ENCODE measurements at regions not wholly inside any gene's neighbourhood (a gene's known extent, or its start where the extent isn't known, plus 50 kb on each side); places are given as distances from the start of the nearest gene placed in this dataset.

DNA sequence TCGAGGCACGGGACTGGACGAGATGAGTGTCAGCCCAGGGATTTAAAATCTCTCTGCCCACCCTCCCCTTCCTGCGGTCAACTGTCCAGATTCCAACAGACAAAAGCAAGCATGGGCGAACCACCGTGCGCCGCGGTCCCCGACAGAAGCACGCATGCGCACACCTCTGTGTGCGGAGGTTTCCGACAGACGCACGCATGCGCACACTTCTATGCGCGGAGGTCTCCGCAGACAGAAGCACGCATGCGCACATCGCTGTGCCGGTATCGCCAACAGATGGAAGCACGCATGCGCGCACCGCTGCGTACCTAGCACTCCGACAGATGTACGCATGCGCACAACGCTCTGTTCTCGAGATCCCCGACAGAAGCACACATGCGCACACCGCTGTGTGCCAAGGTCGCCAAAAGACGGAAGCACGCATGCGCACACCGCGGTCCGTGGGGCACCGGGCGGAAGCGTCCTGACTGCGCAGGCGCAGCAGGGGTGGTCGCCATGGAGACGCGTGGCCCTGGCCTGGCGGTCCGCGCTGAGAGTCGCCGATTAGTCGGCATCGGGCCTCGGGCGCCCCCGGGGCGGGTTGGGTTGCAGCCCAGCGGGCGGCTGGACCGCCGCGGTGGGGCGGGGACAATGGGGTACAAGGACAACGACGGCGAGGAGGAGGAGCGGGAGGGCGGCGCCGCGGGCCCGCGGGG, 57.4 kb upstream of the RPH3AL start:
- in situ Hi-C loops (cut with MboI; ENCODE audit: low pct_ligation_motif_present in 1 of 4, low pct_unique_long_range_greater_than_20kb in 1 of 4, low sequenced_read_pairs in 3 of 4) (no loop called here), intact Hi-C loops (cut with DNase I; ENCODE audit: low total_unique reads) (loop anchor here (2.0 kb wide), 1 partner anchor 291 kb away; no protein-coding TSS in a partner anchor)
- Histone ChIP-seq H3K36me3 (no peaks in the 10 kb centered on the region), H3K4me1 (peaks cover 0 to 28% (median 16%) of the 10 kb centered on the region in 4 donors), H3K27me3 (no peaks in the 10 kb centered on the region), H3K27ac (peak overlapping the region; percentile 79 to 84 (median 82)), H3K9me3 (no peaks in the 10 kb centered on the region), H3K4me3 (peak overlapping the region; percentile 69 to 99 (median 86))
- WGBS, 2 donors (ENCODE audit: low coverage in 1 of 2) = 0 to 1% methylated on average over 3 to 74 of the region's 80 CpGs
- DNase-seq = peak; percentile 100
- TF ChIP-seq POLR2A (IDR thresholded peaks at IDR 0.05) (peak; percentile 36), POLR2AphosphoS5 (IDR thresholded peaks at IDR 0.05) (peak; percentile 38 to 62 (median 53)), EP300 (IDR thresholded peaks at IDR 0.05; ENCODE audit: low read depth) (no peak)

GRCh38 chr17:409308-409847, 56.8 kb upstream of the RPH3AL start:
- intact Hi-C loops (cut with DNase I; ENCODE audit: low total_unique reads) = no loop called here
- WGBS, 2 donors (ENCODE audit: low coverage in 1 of 2) = 58 to 61% methylated on average over 16 of the region's 16 CpGs
- Histone ChIP-seq H3K4me3 (peak overlapping the region in 3 of 4 donors; percentile 31 to 69 (median 51)), H3K27me3 (no peaks in the 10 kb centered on the region), H3K9me3 (no peaks in the 10 kb centered on the region), H3K27ac (peak overlapping the region; percentile 63 to 78 (median 68)), H3K4me1 (peaks cover 0 to 28% (median 16%) of the 10 kb centered on the region in 4 donors), H3K36me3 (no peaks in the 10 kb centered on the region)
- in situ Hi-C loops (cut with MboI; ENCODE audit: low pct_ligation_motif_present in 1 of 4, low pct_unique_long_range_greater_than_20kb in 1 of 4, low sequenced_read_pairs in 3 of 4) = no loop called here
- TF ChIP-seq CTCF (IDR thresholded peaks at IDR 0.05) (no peak), POLR2A (IDR thresholded peaks at IDR 0.05) (no peak), POLR2AphosphoS5 (IDR thresholded peaks at IDR 0.05) (no peak), EP300 (IDR thresholded peaks at IDR 0.05; ENCODE audit: low read depth) (no peak)
- DNase-seq = no peak

DNA sequence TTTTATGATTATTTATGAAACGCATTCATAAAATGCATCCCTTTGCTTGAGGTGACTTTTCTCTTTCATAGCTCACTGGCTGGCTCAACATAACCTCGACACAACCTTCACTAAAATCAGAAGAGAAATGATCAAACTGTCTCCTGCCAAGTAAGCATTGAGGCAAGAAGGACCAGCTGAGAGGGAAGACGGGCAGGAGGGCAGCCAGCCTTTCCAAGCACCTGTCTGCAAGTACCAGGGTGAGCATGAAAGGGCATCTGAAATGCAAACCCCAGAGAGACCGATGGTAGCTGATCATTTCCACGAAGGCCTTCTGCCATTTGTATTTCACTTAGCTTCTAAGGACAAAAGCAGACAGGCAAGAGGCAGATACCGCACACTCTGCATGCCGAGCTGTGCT, 52.1 kb upstream of the RPH3AL start:
- WGBS, 2 donors (ENCODE audit: low coverage in 1 of 2) = 74 to 81% methylated on average over 3 to 7 of the region's 7 CpGs
- Histone ChIP-seq H3K9me3 (no peaks in the 10 kb centered on the region), H3K27me3 (peaks cover 5% of the 10 kb centered on the region), H3K27ac (no peak overlapping the region), H3K4me3 (no peak overlapping the region), H3K4me1 (peaks cover 0 to 4% (median 4%) of the 10 kb centered on the region in 4 donors), H3K36me3 (no peaks in the 10 kb centered on the region)
- in situ Hi-C loops (cut with MboI; ENCODE audit: low pct_ligation_motif_present in 1 of 4, low pct_unique_long_range_greater_than_20kb in 1 of 4, low sequenced_read_pairs in 3 of 4) = no loop called here
- TF ChIP-seq EP300 (IDR thresholded peaks at IDR 0.05; ENCODE audit: low read depth) (no peak), CTCF (IDR thresholded peaks at IDR 0.05) (no peak), POLR2AphosphoS5 (IDR thresholded peaks at IDR 0.05) (no peak)
- intact Hi-C loops (cut with DNase I; ENCODE audit: low total_unique reads) = no loop called here
- DNase-seq = no peak

Data from transverse colon (tissue), 4 donors.